Loucy (cell line): ENCODE measurements at regions not wholly inside any gene's neighbourhood (a gene's known extent, or its start where the extent isn't known, plus 50 kb on each side); places are given as distances from the start of the nearest gene placed in this dataset.

Source experiments
- CTCF ChIP-seq: fragments of 200-600 bp; sonication (generic); conservative IDR thresholded peaks from 2 replicates; pipeline ENCODE4 v1.5.1; 2014; ENCODE audit warnings: mild to moderate bottlenecking, antibody characterized with exemption, low read length
- EZH2phosphoT487 ChIP-seq: fragments of 200-600 bp; IDR thresholded peaks from 2 replicates; pipeline ENCODE4 v1.6.1; 2018; ENCODE audit warnings: antibody characterized with exemption, mild to moderate bottlenecking, moderate library complexity, borderline replicate concordance

- TF ChIP-seq CTCF = no peak
- TF ChIP-seq EZH2phosphoT487 = no peak
These were observed 478.5 kb downstream of the KIF20B start for GRCh38 chr10:90179696-90180407.
